NCI-H128 (cell line): ENCODE measurements at regions not wholly inside any gene's neighbourhood (a gene's known extent, or its start where the extent isn't known, plus 50 kb on each side); places are given as distances from the start of the nearest gene placed in this dataset.
"Not testable (repeated sequence)": the region's sequence is repeated elsewhere in the genome, so short reads cannot be mapped to it uniquely, and the experiment has no call there.

Experiments
- DNase-seq: peaks from one replicate; lab custom pipeline; 2025; ENCODE audit not compliant: unreplicated experiment; lab: John Stamatoyannopoulos, UW

GRCh38 chr11:95652002-95652472, 137.5 kb downstream of the FAM76B start:
- no peak for DNase-seq

GRCh38 chr11:95650276-95650675, 139.3 kb downstream of the FAM76B start:
- DNase-seq: no peak

- no peak for DNase-seq
These were observed 141.7 kb downstream of the FAM76B start for GRCh38 chr11:95647871-95648270.

DNA sequence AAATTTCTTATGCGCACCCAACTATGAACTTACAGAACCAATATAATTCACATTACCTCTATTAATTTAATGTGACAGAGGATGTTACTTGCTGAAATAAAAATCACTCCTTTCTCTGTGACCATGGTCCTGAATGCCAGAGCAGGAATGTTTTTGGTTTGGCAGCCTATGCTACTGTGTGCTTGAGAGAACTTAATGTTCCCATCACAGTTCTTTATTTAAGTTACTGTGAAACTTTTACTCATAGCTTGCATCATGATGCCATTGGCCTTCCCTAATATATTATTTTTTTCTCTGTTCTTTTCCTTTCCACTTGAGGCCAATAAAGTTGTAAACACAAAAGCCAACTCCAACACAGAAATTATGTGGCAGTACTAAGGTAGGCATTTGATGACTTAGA, 142.2 kb downstream of the FAM76B start:
- DNase-seq: no peak

GRCh38 chr11:95641495-95641894, 148.1 kb downstream of the FAM76B start:
- DNase-seq: no peak

- no peak for DNase-seq
These were observed 151.1 kb downstream of the FAM76B start for GRCh38 chr11:95638501-95638900.

- DNase-seq: no peak
These were observed 164.2 kb downstream of the FAM76B start for GRCh38 chr11:95625164-95625900.

GRCh38 chr11:95616256-95616804, 173.3 kb downstream of the FAM76B start:
- DNase-seq: no peak

DNA sequence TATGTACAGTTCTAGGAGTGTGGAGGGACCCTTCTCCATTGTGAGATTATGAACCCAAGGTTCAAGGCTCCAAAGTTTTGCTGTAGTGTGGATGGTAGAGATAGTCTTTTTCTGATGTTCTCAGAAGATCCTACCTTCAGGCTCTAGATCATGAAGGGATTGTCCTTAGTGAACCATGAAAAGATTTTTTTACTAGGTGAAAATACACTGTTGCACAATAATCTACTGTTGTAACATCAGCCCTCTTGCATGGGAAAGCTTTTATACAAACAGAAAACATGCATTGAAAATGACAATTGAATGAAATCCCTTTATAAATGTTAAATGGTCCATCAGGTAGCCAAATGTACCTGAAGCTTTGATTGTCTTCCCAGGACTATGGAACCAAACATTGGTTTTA, 177.8 kb downstream of the FAM76B start:
- DNase-seq: no peak

GRCh38 chr11:95610185-95610584, 179.4 kb downstream of the FAM76B start:
- not testable (repeated sequence) for DNase-seq

DNA sequence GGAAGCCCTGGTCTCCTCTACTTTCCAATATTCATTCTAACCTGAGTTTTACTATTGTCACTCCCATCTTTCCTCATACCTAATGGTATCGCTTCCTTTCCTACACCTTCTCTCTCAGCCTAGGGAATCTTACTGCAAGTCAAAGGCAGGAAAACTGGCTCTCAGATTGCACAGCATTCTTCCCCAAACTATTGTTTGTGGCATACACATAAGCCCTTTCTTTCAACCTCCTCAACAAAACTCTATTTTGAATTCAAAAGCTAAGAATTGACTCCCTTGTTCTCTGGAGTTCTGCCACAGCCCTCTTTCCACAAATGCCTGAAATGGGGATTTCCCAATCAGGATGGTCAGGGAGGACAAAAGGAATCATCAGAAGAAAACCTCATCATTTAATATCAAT, 181.5 kb downstream of the FAM76B start:
- no peak for DNase-seq

DNA sequence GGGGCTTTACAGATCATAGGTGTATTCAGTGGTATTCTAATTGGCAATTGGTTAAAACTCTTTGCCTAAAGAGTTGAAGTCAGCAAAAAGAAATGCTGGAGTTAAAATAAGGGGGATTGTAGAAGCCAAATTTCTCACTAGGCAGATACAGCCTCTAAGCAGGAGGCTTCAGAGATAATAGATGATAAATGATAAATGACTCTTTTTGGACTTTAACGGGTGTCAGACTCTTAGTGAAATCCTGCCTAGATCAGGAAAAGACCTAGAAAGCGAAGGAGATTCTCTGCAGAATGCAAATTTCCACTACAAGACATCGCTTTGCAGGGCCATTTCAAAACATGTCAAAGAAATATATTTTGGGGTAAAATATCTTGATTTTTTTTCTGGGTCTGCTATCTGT, 182.8 kb downstream of the FAM76B start:
- DNase-seq: no peak

- DNase-seq: no peak
These were observed 184.2 kb downstream of the FAM76B start for GRCh38 chr11:95605271-95605940.

- no peak for DNase-seq
These were observed 189.5 kb downstream of the FAM76B start for GRCh38 chr11:95599959-95600586.

DNA sequence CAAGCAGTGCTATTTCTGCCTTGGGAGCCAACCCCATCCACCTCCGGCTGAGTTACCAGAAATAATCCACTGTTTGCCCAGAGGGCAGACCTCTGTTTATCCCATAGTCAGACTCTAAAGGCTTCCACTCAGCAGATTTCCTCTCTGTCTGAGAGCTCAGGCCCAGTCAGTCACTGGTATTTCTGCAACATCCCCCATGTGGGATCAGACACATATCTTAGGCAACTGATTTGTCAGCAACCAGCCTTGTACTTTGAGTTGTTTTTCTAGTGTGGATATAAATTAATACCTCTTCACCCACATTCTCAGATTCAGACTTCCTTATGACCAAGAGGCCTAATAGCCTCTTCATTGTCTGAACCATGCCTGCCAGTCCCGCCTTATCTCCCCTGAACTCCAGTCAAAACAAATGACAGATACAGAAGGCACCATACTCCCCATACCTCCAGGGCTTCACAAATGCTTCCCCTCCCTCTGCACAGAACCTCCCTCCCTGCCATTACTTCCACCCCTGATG, 193.6 kb downstream of the FAM76B start:
- no peak for DNase-seq

DNA sequence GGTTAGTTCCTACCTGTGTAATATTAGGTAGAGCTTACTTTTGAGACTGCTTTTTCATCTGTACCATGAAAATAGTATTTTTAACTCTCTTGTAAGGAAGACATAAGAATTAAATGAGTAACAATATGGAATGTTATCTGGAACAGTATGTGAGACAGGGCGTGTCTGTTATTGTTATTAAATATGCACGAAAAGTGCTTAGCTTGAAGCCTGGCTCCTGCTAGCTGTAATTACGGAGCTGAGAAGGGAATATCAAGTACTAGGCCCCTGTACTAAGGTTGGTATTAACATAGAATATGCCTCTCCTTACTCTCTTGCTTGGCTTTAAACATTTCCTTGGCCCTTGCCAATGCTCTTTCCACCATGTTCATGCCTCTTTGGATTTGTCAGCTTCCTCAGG, 194.0 kb downstream of the FAM76B start:
- no peak for DNase-seq

DNA sequence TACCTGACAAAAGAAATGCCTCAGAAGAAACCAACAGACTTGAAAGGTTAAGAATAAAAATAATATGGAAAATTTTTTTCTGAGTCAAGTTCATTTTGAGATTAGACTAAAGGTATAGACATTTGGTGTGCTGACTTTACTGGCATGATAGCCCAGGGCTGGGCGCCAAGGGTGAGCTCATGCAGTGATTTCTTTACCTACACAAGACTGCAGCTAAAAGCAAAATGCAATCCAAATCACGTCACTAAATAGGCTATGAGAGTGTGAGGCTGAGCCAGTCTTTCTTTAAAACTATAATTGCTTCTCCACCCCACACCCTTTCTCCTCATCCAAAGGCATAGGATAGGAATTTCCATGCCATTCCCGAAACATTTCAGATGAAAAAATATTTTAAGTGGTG, 196.5 kb downstream of the FAM76B start:
- DNase-seq: no peak

DNA sequence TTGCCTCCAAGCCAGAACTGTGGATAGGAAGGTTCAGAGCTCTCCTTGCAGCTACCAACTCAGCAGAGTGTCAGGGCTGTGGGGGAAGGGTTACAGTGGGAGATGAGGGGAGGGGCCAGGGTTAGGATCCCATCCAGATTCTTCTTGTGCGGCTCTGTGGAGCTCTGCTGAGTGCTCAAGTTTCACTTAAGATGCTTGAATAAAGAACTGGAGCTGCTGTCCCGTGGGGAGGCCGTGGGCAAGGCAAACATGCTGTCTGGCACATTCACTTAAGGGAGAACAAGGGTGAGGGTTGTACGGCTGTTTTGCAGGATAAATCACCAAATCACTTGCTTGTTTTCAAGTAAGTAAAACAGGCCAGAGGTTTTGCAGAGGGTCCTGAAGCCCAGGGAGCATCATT, 197.1 kb downstream of the FAM76B start:
- no peak for DNase-seq

DNA sequence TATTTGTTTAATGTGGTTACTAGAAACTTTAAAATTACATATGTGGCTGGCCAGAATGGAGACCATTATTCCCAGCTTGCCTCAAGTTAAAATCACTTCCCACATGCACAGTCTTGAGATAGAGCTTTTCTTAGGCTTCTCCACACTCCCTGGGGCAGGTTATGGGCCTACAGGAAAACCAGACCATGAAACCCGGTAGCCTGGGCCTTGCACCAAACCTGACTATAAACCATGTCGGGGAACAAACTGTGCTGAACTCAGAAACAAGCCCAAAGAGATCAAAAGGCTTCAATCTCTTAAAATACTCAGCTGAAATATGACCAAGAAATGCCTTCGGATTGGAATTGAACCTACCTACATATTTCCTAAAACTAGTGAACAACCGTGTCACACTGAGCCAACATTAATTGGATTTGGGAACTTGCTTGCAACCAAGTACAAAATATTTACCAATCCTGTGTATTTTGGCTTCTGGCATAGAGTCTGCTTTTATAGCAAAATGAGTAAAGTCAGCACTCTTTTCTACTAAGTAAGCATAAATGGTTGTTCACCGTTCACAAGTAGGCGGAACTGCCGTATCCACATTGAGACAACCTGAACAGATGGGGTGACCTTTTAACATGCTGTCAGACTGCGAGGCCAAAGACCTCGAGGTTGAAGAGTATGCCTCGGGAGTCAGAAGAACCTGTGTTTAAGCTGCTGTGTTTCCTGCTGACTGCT, 199.5 kb downstream of the FAM76B start:
- no peak for DNase-seq

- DNase-seq: no peak
These were observed 200.8 kb downstream of the FAM76B start for GRCh38 chr11:95588821-95589220.

DNA sequence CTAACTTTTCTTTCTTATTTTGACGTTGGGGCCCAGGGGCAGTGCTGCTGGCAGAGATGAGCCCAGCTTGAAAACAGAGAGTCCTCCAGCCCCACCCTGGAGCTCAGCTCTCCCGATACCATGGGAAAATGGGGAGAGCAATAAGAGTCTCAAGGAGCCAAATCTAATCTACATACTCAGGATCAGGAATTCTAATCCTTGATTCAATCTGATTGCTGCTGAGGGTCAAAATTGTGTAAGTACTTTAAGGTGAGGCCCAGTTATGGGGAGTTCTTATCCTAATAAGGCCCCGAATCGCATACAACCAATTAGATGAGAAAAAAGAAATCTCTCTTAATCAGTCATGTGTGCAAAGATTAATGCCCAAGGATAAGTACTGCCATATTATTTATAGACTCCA, 202.9 kb downstream of the FAM76B start:
- DNase-seq: no peak
